Erythroblast (primary cell): ENCODE measurements at regions not wholly inside any gene's neighbourhood (a gene's known extent, or its start where the extent isn't known, plus 50 kb on each side); places are given as distances from the start of the nearest gene placed in this dataset.

Experiments used
- GATA1 ChIP-seq: IDR thresholded peaks from 2 replicates; pipeline ENCODE4 v1.6.1; 2011; ENCODE audit warnings: low read depth, mild to moderate bottlenecking, control low read depth, low read length, moderate library complexity
- POLR2A ChIP-seq: IDR thresholded peaks from 2 replicates; pipeline ENCODE4 v1.6.1; 2011; ENCODE audit warnings: mild to moderate bottlenecking, low read length

DNA sequence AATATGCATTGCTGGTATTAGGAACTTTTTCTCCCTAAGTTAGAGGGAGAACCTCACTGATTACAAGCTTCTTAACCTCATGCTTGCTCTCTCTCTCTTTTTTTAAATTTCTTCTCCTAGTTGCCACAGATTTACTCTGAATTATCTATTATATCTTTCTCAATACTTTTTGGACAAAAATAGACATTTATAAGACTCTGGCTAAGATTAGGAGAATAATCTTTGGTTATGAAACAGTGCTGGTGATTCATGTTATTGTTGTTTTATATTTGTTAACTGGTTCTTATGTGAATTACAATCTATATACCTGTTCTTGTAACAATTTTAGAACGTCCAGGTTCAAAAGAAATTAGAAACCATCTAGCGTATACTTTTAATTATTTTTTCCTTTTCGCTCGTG, 187.8 kb downstream of the OGFRL1 start:
- TF ChIP-seq POLR2A (no peak), GATA1 (no peak)
